ENCODE measurements at regions not wholly inside any gene's neighbourhood (a gene's known extent, or its start where the extent isn't known, plus 50 kb on each side); places are given as distances from the start of the nearest gene placed in this dataset.

DNA sequence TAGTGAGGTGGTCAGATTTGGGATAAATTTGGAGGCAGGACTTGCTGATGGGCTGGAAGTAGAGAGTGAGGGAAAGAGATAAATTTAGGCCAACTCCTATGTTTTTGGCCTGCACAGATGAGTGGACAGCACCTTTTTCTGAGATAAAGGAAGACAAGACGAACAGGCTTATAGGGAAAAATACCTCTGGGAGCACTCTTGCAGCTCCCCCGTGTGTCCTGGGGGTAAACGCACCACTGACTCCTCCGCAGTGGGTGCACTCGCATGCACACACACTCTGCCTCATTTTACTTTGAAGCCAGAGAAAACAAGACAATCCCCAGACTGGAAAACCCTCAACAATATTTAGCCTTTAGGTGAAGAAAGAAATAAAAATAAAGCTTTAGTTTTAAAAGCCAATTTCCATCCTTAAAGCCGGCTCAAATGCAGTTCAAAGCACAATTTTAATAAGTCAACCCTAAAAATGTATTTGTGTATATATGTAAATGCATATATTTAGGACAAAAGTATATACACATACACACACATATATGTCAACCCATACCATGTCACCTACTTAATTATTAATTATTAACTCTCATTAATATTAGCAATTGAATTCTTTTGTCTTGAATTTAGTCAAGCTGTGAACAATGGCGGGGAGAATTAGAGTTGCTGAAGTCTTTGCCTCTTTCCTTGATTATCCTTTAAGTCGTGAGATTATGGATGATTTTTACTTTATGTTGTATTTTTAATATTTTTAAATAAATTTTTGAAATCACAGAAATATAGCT lies 341.8 kb downstream of the ZNF326 start:
- TF ChIP-seq, protein P1, sequence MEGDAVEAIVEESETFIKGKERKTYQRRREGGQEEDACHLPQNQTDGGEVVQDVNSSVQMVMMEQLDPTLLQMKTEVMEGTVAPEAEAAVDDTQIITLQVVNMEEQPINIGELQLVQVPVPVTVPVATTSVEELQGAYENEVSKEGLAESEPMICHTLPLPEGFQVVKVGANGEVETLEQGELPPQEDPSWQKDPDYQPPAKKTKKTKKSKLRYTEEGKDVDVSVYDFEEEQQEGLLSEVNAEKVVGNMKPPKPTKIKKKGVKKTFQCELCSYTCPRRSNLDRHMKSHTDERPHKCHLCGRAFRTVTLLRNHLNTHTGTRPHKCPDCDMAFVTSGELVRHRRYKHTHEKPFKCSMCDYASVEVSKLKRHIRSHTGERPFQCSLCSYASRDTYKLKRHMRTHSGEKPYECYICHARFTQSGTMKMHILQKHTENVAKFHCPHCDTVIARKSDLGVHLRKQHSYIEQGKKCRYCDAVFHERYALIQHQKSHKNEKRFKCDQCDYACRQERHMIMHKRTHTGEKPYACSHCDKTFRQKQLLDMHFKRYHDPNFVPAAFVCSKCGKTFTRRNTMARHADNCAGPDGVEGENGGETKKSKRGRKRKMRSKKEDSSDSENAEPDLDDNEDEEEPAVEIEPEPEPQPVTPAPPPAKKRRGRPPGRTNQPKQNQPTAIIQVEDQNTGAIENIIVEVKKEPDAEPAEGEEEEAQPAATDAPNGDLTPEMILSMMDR (IDR thresholded peaks at IDR 0.05) = no peak
- no peak for TF ChIP-seq POLR2AphosphoS5 (IDR thresholded peaks at IDR 0.05)

Data from breast epithelium (tissue), 3 donors.